ENCODE measurements at regions not wholly inside any gene's neighbourhood (a gene's known extent, or its start where the extent isn't known, plus 50 kb on each side); places are given as distances from the start of the nearest gene placed in this dataset.

DNA sequence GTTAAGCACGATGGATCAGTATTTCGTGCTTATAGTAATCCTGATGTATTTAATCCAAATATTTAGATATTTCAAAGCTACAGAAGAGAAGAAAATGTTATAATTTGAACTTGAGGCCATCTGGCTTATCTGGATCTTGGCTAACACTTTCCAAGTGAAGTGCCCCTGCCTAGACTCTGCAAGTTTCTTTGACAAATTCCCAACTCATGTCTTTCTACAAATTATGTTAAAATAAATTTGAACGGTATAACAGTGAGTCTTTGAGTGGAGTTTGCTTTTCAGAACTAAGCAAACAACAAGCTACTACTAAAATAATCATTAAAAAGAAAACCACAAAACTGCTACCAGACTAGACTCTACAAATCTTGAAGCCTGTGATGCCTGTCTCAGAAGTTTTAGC is 374.4 kb upstream of the PRICKLE1 start:
- DNase-seq (ENCODE audit: low read depth): no peak

DNA sequence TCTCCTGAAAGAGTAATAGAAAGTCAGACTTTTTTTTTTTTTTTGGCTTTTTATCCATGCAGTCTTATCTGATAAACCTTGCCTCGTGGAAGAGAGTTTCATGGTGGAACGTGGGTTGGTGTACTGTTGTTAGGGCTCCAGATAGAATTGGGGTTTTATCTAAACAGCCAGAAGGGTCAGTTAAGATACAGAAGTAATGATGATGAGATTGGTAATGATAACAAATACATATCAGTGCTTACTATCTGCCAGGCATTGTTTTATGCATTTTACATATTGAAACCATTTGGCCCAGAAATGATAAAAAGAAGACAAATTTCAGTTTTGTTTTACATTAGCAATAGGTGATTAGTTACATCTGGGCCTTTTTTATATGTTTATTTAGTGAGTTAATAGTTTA is 372.8 kb upstream of the PRICKLE1 start:
- DNase-seq (ENCODE audit: low read depth): no peak

DNA sequence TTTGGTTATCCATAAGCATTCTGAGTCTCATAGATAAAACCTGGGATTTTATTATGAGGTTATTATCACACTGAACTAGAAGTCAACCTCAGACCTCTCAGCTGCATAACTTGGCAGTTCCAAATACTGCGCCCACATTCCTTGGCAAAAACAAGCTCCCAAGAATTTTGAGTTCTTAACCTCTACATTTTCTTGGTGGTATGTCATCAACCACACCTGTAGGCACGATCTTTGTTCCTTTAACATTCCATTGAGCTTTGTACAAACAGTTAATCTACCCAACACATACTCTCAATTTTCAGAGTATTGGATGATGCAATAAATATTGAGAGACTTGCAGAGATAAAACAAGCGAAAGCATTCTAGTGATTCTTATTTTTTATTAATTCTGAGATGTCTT is 371.8 kb upstream of the PRICKLE1 start:
- peak; percentile 69 for DNase-seq (ENCODE audit: low read depth)

DNA sequence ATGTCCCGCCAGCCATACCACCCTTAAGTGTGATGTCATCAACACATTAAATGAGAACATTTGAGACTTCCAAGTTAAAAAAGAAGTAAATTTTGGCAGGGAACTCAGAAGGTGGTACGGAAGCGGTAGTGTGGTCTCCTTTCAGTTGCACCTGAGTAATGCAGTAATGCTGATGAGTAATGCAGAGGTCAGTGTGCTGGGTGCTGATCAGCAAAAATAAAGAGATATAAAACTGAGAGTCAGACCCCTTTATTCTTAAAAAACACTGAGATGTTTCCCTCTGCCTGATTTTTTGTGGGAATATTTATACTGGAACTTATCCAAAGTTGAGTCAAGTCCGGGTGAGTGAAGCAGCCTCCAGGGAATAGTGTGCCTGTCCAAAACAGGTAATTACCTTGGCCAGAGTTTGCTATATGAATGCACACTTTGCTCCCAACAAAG is 370.6 kb upstream of the PRICKLE1 start:
- DNase-seq (ENCODE audit: low read depth): no peak

DNA sequence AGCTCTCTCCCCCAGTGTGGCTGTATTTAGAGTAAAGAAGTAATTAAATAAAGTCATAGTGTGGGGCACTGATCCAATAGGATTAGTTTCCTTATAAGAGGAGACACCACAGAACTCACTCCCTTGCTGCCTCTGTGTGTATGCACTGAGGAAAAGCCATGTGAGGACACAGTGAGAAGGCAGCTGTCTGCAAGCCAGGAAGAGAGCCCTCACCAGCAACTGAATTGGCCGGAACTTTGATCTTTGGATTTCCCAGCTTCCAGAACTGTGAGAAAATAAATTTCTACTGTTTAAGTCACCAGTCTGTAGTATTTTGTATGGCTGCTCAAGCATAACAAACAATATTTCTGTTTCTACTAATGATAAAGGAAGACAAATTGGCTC is 368.7 kb upstream of the PRICKLE1 start:
- no peak for DNase-seq (ENCODE audit: low read depth)

DNA sequence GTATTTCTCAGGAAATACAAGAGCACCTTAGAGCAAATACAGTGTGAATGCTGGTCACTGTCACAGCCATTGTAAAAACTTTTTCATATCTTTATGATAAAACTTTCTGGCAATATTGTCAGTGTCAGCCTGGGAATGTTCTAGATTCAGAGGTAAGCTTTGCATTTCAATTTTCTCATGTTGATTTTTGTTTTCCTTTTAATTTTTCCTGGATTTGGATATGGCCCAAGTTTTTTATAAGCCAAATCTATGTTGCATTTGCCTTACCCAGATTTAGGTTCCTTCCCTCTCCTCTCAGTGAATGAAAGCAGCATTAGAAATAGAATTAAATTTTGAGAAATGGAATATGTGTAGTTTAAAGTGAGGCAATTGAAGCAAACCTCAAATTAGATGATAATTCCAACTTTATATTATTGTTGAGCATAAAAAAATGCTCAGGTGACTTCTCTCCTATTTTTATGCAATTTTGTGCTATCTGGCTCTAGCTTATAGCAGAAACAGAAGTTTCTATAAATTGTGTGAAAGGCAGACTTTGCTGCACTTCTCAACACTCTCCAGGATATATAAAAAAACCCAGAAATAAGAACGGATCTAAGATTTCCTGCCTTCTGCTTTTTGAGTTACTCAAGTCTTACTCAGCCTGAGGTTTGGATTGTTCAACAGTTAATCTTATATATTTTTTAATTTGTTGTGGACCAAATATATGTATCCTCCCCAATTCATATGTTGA is 368.2 kb upstream of the PRICKLE1 start:
- no peak for DNase-seq (ENCODE audit: low read depth)

DNA sequence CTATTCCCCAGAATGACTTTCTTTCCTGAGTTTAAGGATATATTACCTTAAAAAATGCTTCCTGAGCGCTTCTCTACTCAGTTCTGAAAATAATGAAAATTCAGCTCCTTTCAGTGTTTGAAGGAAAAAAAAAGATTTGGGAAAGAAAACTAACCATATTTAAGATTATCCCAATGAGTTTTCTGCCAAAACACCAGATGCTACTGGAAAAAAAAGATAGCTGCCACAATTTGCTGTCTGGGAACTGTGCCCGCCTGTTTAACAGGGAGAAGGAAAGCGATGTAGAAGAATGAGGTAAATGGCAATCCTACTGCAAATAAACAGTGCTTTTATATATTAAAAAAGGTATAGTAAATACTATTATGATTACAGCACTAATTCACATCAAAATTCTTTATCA is 367.6 kb upstream of the PRICKLE1 start:
- DNase-seq (ENCODE audit: low read depth): no peak

DNA sequence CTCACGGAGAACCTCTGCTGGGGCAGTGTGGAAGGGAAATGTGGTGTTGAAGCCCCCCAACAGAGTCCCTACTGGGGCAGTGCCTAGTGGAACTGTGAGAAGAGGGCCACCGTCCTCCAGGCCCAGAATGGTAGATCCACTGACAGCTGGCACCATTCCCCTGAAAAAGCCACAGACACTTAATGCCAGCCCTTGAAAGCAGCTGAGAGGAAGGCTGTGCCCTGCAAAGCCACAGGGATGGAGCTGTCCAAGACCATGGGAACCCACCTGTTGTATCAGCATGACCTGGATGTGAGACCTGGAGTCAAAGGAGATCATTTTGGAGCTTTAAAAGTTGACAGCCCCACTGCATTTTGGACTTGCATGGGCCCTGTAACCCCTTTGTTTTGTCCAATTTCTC is 363.5 kb upstream of the PRICKLE1 start:
- no peak for DNase-seq (ENCODE audit: low read depth)

DNA sequence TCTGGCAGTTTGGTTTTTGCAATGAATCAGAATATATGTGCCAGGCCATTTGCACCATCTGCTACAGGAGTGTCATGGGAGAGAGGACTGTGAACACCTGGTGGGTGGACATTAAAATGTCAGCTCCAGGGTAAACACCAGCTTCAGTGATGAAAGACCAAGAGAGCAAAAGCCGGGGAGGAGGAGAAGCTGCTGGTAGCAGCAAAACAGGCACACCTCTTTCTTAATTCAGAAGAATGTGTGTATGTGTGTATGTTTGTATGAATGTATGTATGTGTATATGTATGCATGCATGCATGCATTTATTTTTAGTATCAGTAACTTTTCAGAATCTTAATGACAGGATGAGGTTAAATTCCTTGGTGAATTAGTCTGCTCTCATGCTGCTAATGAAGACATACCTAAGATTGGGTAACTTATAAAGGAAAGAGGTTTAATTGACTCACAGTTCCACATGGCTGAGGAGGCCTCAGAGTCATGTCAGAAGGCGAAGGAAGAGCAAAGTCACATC is 357.4 kb upstream of the PRICKLE1 start:
- peak; percentile 4 for DNase-seq (ENCODE audit: low read depth)

DNA sequence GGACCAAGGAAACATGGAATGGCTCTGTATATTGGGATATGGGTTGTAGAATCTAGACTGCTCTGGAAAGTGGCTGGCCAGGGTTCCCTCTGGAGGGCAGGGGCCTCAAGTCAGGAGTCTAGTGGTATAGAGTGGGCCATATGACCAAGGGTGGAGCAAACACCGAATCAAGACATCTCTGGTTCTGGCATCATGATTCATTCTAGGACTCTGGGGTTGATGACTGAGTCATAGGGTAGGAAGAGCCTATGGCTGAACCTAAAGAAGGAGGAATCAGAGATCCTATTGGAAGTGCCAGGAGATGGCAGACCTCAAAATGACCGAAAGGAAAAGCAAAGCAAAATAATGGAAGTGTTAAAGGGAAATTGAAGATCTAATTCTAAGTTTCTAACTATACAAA is 356.4 kb upstream of the PRICKLE1 start:
- DNase-seq (ENCODE audit: low read depth): no peak

DNA sequence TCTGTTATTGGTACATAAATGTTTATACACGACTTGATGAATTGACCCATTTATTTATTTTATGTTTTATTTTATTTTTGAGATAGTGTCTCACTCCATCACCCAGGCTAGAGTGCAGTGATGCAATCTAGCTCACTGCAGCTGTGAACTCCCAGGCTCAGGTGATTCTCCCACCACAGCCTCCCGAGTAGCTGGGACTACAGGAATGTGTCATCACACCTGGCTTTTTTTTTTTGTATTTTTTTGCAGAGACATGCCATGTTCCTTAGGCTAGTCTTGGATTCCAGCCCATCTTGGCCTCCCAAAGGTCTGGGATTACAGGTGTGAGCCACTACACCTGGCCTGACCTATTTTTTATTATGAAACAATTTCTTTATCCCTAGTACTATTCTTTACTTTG is 355.0 kb upstream of the PRICKLE1 start:
- DNase-seq (ENCODE audit: low read depth): no peak

DNA sequence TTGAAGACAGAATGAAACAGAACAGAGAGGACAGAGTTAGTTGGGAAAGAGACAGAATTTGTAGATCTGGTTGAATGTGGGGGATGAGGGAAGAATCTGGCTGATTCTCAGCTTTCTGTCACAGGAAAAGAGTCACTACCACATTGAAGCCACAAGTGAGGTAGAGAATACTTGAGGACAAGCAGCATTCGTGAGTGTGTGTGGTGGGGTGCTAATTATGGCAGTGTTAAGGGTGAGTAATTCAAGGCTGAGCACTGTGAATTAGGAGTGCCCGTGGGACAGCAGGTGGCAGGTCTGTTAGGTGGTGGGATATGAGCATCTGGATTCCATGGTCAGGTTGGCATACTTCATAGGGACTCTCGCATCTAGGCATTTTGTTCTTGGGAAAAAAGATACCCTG is 347.4 kb upstream of the PRICKLE1 start:
- no peak for DNase-seq (ENCODE audit: low read depth)

DNA sequence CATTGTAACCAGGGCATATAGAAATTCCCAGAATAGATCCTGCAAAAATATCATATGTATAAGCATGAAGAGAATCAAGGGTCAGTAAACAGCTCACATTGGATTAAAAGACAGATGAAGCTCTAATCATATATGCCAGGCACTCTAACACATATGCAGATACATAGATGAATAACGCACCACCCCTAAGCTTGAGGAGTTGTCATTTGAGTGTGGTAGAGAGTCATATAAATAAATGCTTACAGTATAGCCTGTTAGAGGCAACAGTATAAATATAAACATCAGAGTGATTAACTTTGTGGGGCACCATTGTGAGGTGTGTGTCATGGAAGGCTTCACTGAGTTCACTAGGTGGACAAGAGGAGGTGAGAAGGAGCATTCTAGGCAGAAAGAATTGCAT is 346.7 kb upstream of the PRICKLE1 start:
- no peak for DNase-seq (ENCODE audit: low read depth)

DNA sequence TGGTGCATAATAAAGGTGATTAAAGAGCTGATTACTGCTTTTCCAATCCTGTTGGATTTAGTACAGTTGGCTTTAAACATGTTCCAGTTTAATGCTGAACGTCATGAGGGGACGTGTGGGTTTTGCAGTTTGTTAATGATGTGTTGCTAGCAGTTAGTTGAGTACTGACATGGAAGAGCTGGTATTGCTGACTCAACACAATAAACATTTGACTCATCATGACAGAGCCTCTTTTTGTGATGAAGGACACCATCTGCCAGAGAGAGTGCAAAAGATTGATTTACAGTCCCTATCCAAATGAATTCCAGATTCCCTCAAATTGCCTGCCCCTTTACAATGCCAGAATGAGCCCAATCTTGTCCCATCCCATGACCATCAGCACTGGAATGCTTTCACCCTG is 346.2 kb upstream of the PRICKLE1 start:
- DNase-seq (ENCODE audit: low read depth): peak; percentile 30

DNA sequence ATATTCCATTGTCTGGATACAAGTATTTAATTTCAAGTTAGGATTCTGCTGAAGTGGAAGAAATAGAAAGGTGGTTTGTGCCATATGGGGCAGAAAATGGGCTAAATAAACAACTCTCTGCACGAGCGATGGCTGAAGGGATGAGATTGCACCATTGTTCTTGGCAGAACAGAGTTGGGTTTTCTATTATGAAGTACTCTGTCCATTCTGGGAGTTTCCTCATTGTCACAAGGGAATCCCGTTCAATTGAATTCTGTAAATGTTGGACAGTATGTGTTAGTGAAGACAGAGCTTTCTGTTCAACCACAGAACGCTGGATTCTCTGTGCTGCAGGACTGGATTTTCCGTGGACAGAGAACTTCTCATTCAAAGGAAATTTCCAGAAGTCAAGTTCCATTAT is 345.5 kb upstream of the PRICKLE1 start:
- no peak for DNase-seq (ENCODE audit: low read depth)

DNA sequence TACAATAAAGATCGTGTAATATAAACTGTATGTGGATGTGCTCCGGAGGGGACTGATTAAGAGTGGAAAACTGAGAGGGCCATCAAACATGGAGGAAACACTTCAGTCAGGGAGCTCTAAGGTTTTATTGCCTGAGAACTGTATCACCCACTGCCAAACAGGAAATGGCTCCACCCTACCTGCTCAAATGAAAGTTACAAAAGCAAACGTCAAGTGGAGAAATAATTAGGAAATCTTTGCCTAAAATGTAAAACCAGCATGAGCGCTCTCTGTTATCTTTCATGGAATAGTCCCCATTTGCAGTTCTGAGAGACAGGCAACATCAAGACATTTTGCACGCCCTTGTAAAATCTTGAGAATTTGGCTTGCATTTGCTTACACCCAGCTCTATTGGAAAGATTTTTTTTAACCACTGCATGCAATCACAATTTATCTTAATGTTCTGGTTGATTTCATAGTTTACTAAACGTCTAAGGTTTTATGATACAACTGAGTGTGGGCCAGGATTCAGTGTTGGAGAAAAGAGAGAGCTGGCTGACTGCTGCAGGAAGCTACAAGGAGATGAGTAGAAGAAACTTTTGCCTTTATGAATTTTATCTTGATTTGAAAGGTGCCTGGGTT is 344.0 kb upstream of the PRICKLE1 start:
- DNase-seq (ENCODE audit: low read depth): no peak

DNA sequence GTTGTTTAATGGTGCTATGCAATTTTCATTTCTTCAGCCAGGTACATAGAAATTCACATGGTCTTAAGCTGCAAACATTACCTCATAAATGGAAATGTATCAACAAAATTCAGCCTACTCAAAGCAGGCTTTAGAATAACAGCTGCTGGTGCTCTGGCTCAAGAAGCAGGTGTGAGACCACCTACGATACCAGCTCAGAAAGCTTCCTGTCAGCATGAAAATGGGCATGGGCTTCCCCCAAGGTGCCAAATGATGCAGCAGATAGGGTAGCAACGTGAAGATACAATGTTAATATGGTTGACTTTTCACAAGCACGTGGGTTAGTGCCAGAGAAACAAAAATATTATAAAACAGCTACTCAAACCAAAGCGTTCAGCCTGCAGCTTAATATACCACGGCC is 343.4 kb upstream of the PRICKLE1 start:
- no peak for DNase-seq (ENCODE audit: low read depth)

DNA sequence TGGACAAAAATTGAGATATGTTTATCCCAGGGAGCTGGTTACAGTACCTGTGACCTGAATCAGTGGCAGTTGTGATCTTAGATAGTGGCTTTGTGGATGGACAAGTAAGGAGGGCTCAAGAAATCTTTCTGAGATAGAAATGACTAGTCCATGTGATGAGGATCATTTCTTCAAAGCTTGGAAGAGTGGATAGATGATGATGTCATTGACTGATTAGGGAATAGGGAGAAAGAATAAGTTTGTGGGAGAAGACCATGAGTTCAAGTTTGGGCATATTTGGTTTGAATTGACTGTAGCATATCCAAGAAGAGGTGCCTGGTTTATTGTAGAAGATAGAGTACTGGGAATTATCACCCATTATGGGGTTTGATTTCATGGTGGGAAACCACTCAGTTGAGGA is 336.7 kb upstream of the PRICKLE1 start:
- DNase-seq (ENCODE audit: low read depth): no peak

DNA sequence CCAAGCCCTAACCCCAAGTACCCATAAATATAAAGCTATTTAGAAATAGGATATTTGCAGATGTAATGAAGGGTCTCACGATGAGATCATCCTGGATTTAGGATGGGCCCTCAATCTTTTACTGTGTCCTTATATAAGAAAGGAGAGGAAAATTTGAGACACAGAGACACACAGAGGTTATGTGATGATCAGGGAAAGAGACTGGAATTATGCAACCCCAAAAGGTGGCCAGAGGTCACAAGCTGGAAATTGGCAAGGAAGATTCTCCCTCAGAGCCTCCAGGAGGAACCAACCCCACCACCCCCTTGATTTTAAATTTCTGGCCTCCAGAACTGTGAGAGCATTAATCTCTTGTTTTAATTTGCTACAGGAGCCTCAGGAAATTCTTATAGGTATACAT is 334.9 kb upstream of the PRICKLE1 start:
- no peak for DNase-seq (ENCODE audit: low read depth)

DNA sequence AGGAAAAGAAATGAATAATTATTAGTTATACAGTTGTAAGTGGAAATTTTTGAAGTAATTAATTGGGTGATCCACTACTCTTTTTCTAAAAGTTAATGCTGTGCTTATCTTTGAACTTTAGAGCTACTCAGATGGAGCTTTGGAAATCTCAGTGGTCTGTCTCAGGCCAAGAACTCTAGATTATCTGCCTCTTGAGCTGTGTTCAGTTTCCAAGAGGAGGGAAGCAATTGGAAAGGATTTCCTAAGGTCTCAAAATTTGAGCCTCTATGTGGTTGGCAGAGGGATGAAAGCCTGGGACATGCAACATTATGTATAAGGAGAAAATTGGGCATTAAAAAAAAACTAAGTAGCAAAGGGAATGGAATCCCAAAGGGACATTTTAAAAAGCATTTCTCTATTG is 334.0 kb upstream of the PRICKLE1 start:
- no peak for DNase-seq (ENCODE audit: low read depth)

DNA sequence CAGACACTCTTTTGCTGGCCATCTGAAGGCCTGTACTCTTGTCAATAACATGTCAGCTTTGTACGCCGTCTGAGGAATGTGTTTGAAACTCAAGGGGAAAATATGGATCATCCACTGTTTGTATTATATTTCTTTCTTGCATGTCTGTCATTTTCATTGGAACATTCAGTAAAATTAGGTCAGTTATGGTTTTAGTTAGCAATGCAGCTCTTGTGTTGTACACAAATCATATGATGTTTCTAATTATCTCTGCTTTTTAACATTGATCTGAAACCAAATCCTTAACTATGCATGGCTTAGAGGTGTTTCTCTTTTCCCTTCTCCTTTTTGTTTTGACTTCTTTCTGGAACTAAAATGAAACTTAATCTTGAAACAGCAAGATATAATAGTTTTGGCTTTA is 333.6 kb upstream of the PRICKLE1 start:
- DNase-seq (ENCODE audit: low read depth): no peak

DNA sequence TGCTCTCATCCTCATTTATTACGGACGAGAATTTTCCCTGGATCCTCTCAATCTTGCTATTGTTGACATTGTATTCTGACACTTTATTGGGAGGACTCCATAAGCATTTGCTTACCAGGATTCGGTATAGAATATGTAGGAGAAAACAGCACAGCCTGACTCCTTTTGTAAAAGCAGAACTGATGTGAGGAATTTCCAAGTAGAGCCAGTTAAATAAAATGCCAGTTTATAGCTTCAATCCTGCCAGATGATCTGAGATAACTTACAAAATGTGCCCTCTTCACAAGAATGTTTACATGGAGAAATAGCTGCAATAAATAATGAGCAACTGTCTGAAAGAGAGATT is 332.9 kb upstream of the PRICKLE1 start:
- DNase-seq (ENCODE audit: low read depth): no peak

DNA sequence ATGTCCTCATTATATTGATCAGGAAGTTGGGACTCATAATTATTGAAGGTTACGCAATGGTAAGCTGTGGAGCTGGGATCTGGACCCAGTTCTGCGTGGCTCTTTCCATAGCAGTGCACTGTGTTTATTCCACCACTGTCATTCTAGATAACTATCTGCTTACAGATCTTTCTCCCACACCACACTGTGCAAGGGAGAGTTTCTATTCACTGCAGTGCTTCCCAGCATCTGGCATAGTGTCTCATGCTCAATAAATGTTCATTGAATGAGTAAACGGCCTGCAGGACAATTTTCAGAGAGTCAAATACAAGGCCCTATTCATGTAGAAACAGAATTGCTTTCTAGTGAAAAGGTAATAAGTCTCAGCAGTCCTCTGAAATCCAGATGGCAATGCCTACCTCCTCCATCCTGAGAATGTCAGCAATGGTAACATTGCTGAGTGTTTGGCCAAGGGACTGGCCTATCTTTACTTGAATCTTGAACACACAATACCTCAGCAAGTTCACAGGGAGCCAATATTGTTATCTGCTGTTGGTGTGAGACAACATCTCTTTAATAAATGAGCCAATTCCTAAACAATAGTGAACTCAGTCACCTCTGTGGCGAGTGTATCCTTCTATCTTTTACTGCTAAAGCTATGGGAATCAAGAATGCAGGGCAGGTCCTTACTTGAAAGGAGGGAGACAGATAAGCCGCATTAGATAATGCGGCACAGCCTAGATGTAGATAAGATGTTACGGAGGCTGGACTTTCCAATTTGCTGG is 332.4 kb upstream of the PRICKLE1 start:
- DNase-seq (ENCODE audit: low read depth): peak; percentile 46
